AG09319 (cell line): ENCODE measurements at regions not wholly inside any gene's neighbourhood (a gene's known extent, or its start where the extent isn't known, plus 50 kb on each side); places are given as distances from the start of the nearest gene placed in this dataset.

Experiments
- DNase-seq: peaks from one replicate; pipeline ENCODE4 v3.0.0-alpha.2; 2010; ENCODE audit warnings: low read depth; ENCODE audit errors: extremely low read depth
- TF ChIP-seq, protein P1 (sequence below): IDR thresholded peaks from 2 replicates; pipeline ENCODE4 v1.5.1; 2011; ENCODE audit warnings: low read depth, mild to moderate bottlenecking, inconsistent platforms, low read length, moderate library complexity

- TF ChIP-seq, protein P1, sequence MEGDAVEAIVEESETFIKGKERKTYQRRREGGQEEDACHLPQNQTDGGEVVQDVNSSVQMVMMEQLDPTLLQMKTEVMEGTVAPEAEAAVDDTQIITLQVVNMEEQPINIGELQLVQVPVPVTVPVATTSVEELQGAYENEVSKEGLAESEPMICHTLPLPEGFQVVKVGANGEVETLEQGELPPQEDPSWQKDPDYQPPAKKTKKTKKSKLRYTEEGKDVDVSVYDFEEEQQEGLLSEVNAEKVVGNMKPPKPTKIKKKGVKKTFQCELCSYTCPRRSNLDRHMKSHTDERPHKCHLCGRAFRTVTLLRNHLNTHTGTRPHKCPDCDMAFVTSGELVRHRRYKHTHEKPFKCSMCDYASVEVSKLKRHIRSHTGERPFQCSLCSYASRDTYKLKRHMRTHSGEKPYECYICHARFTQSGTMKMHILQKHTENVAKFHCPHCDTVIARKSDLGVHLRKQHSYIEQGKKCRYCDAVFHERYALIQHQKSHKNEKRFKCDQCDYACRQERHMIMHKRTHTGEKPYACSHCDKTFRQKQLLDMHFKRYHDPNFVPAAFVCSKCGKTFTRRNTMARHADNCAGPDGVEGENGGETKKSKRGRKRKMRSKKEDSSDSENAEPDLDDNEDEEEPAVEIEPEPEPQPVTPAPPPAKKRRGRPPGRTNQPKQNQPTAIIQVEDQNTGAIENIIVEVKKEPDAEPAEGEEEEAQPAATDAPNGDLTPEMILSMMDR, result no peak
Measured at GRCh38 chr4:147328756-147329446, 152.0 kb upstream of the EDNRA start.

GRCh38 chr4:147332091-147332490 lies 148.8 kb upstream of the EDNRA start:
- TF ChIP-seq, protein P1, result no peak
- no peak for DNase-seq

More at GRCh38 chr4:147328756-147329446, 152.0 kb upstream of the EDNRA start:
- no peak for DNase-seq

- TF ChIP-seq, protein P1, result no peak
Measured at GRCh38 chr4:147334478-147334877, 146.4 kb upstream of the EDNRA start.

DNA sequence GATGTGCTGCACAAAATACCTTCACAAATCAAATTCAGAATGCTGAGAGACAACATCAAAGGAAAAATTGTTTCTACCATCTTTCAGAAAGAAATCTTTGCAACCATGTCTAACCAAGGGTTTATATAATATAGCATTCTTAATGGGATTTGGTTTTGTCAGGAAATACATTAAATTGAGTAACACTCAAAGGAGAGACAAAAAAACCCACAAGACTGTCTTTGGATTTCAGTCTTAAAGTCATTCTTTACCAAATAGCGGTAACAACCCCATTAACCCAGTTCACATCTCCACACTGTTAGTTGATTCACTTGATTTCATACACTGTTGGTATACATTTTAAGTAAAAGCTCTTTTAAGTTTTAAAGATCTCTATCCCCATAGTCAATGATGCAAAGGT lies 145.7 kb upstream of the EDNRA start:
- no peak for DNase-seq
- TF ChIP-seq, protein P1, result no peak

More at GRCh38 chr4:147334478-147334877, 146.4 kb upstream of the EDNRA start:
- DNase-seq, result no peak

DNA sequence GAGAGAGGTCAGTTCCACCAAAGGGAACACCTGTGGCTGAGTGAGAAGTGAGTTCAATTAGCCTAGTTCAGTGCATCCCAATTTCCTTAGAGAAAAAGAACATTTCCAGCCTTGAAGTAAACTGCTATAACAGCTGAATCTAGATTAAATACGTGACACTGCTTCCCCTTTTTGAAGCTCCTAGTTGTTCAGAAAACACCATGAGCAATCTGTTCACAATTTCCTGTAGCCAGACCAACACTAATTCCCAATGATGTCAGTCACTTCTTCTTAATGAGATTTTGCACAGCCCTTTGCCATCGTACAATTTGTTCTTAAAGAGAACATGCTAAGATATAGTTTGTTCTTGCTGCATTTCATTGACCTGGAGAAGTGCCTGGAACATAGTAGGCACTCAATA lies 144.6 kb upstream of the EDNRA start:
- TF ChIP-seq, protein P1, result no peak
- DNase-seq, result no peak

DNA sequence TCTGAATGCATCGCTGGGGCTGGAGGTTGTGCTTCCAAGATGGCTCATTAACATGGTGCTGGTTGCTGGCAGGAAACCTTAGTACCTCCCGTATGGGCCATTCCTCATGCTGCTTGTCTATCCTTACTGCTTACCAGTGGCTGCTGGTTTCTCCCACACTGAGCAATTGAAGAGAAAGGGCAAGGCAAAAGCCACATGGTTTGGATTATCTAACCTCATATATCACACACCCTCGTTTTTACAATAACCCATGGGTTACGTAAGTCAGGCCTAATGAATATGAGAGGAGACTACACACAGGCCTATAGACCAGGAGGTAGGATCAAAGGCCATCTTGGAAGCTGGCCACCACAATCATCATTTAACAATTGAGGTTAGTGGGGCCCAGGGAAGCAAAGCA lies 141.8 kb upstream of the EDNRA start:
- no peak for DNase-seq
- TF ChIP-seq, protein P1, result no peak

GRCh38 chr4:147340111-147340510 lies 140.8 kb upstream of the EDNRA start:
- DNase-seq, result peak; percentile 79

More at GRCh38 chr4:147340111-147340510, 140.8 kb upstream of the EDNRA start:
- TF ChIP-seq, protein P1, result no peak
